SU-DHL-6 (cell line): ENCODE measurements at regions not wholly inside any gene's neighbourhood (a gene's known extent, or its start where the extent isn't known, plus 50 kb on each side); places are given as distances from the start of the nearest gene placed in this dataset.

Source experiments
- H2AFZ ChIP-seq: fragments of 200-600 bp; sonication (generic); 2 replicates; pipeline ENCODE4 v1.6.1; 2014; ENCODE audit warnings: low read depth, mild to moderate bottlenecking, moderate library complexity, mixed read lengths, antibody characterized with exemption, low read length; ENCODE audit not compliant: severe bottlenecking
- H3F3A ChIP-seq: fragments of 200-600 bp; shearing (Covaris generic); 2 replicates; pipeline ENCODE4 v1.6.0; 2016; ENCODE audit warnings: antibody characterized with exemption, mild to moderate bottlenecking; ENCODE audit not compliant: insufficient read depth
- H3K27ac ChIP-seq: fragments of 200-600 bp; sonication (generic); 2 replicates; pipeline ENCODE4 v1.5.1; 2016; ENCODE audit warnings: low read depth, mild to moderate bottlenecking, low read length, moderate library complexity, mixed read lengths
- H3K27me3 ChIP-seq: fragments of 200-600 bp; sonication (generic), shearing (Covaris generic); 2 replicates; pipeline ENCODE4 v1.6.0; 2014; ENCODE audit warnings: mild to moderate bottlenecking, low read length
- H3K36me3 ChIP-seq: fragments of 200-600 bp; sonication (generic); 2 replicates; pipeline ENCODE4 v1.6.1; 2014; ENCODE audit warnings: mild to moderate bottlenecking, low read length, mixed read lengths
- H3K4me2 ChIP-seq: fragments of 300-600, 200-600 bp; shearing (Covaris generic), sonication (generic); 2 replicates; pipeline ENCODE4 v1.6.0; 2014; ENCODE audit warnings: low read length, low read depth, mild to moderate bottlenecking; ENCODE audit not compliant: poor library complexity, severe bottlenecking
- H3K4me3 ChIP-seq: fragments of 200-600 bp; sonication (generic); 2 replicates; pipeline ENCODE4 v1.5.1; 2014; ENCODE audit warnings: antibody characterized with exemption, low read length, mild to moderate bottlenecking, mixed read lengths; ENCODE audit not compliant: insufficient read depth, poor library complexity, severe bottlenecking
- H3K79me2 ChIP-seq: fragments of 200-600 bp; sonication (generic); 2 replicates; pipeline ENCODE4 v1.6.1; 2014; ENCODE audit warnings: mild to moderate bottlenecking, low read length, moderate library complexity; ENCODE audit not compliant: insufficient read depth
- H3K9ac ChIP-seq: fragments of 200-600 bp; sonication (generic); 2 replicates; pipeline ENCODE4 v1.7.0; 2014; ENCODE audit warnings: mild to moderate bottlenecking, low read length
- H3K9me2 ChIP-seq: fragments of 200-600 bp; sonication (generic); replicated peaks from 2 replicates; pipeline ENCODE4 v1.6.1; 2014; ENCODE audit warnings: low read length; ENCODE audit not compliant: insufficient read depth
- H3K9me3 ChIP-seq: fragments of 200-600 bp; sonication (generic); 2 replicates; pipeline ENCODE4 v1.6.1; 2014; ENCODE audit warnings: low read length, mixed read lengths; ENCODE audit not compliant: insufficient read depth
- H4K20me1 ChIP-seq: fragments of 200-600 bp; sonication (generic); 2 replicates; pipeline ENCODE4 v1.6.1; 2014; ENCODE audit warnings: low read depth, mild to moderate bottlenecking, antibody characterized with exemption, low read length, moderate library complexity, mixed read lengths
- EZH2phosphoT487 ChIP-seq: fragments of 200-600 bp; sonication (generic), shearing (Covaris generic); conservative IDR thresholded peaks from 2 replicates; pipeline ENCODE4 v1.6.1; 2018; ENCODE audit warnings: mild to moderate bottlenecking, antibody characterized with exemption, low read length, moderate library complexity, mixed read lengths
- TF ChIP-seq, protein P1 (sequence below): fragments of 200-600 bp; sonication (generic); IDR thresholded peaks from one replicate; pipeline ENCODE4 v1.5.1; 2017; ENCODE audit warnings: antibody characterized with exemption, mild to moderate bottlenecking, low read length, moderate library complexity; ENCODE audit not compliant: insufficient read depth, poor library complexity, severe bottlenecking

DNA sequence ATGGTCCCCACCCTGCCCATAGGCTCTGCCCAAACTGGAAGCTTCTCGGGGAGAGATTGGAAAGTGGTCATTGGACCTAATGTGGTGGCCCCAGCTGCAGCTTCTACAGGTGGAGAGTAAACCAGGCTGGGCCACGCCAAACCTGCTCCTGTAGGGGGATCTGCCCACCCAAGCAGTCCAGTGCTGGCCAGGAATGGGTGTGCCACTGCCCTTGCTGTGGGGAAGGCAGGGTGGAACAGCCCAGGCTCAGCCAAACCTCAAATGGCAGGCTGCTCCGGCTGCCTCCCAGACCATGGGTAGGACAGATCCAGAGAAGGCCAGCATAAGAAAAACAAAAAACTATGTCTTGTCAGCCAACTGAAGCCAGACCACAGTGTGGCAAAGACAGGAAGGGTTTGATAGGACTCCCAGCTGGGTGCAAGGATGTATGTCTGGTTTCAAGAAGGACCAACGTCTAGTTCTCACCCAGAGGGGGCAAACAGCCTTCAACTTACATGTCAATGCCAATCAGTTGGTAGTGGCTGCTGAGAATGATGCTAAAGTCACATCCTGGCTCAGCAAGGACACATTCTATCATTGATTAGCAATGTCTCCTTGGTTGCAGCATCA is 267.3 kb downstream of the UACA start:
- H2AFZ ChIP-seq: no peak overlapping the region
- no peak overlapping the region for H3K4me2 ChIP-seq

DNA sequence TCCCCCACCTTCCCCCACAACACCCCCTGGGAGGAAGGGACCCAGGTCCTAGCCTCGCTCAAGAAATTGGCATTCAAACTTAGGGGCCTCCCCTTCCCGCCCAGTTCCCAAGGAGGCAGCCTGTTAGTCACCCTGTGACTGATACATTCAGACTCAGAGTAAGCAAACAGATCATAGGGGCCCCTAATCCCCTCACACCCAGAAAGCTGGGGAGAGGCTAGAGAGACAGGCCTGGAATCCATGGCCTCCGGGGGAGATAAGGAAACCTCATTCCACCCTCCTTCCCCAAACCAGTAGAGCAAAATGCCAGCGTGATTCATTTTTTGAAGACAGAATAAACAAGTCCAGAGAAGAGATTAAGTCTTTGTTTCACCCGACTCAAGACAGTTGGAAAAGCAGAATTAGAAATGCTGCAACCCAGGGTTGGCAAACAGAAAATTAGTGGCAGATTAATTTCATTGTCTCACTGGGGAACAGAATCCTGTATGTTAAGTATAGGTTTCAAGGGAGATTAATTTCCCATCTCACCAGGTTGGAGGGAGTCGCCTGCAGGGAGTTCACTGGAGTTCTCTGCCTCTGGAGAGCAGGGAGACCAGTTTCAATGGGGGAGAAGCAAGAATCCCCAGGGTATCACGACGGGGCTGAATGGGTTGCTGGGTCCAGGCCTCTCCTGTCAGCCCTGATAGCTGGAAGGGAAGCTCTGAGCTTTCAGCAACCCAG is 268.3 kb downstream of the UACA start:
- H3K4me3 ChIP-seq: no peak overlapping the region
- no peaks in the 10 kb centered on the region for H3F3A ChIP-seq
- no peaks in the 10 kb centered on the region for H3K9me2 ChIP-seq
- no peaks in the 10 kb centered on the region for H3K79me2 ChIP-seq
- no peak overlapping the region for H3K9ac ChIP-seq
- no peak overlapping the region for H2AFZ ChIP-seq
- H4K20me1 ChIP-seq: no peaks in the 10 kb centered on the region
- H3K9me3 ChIP-seq: no peaks in the 10 kb centered on the region
- no peak overlapping the region for H3K4me2 ChIP-seq
- H3K36me3 ChIP-seq: no peaks in the 10 kb centered on the region
- no peaks in the 10 kb centered on the region for H3K27me3 ChIP-seq
- H3K27ac ChIP-seq: no peak overlapping the region
- TF ChIP-seq, protein P1, sequence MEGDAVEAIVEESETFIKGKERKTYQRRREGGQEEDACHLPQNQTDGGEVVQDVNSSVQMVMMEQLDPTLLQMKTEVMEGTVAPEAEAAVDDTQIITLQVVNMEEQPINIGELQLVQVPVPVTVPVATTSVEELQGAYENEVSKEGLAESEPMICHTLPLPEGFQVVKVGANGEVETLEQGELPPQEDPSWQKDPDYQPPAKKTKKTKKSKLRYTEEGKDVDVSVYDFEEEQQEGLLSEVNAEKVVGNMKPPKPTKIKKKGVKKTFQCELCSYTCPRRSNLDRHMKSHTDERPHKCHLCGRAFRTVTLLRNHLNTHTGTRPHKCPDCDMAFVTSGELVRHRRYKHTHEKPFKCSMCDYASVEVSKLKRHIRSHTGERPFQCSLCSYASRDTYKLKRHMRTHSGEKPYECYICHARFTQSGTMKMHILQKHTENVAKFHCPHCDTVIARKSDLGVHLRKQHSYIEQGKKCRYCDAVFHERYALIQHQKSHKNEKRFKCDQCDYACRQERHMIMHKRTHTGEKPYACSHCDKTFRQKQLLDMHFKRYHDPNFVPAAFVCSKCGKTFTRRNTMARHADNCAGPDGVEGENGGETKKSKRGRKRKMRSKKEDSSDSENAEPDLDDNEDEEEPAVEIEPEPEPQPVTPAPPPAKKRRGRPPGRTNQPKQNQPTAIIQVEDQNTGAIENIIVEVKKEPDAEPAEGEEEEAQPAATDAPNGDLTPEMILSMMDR: no peak
- TF ChIP-seq EZH2phosphoT487: no peak

More for the DNA sequence above, 267.3 kb downstream of the UACA start:
- H4K20me1 ChIP-seq: no peaks in the 10 kb centered on the region
- no peaks in the 10 kb centered on the region for H3F3A ChIP-seq
- TF ChIP-seq EZH2phosphoT487: no peak
- TF ChIP-seq, protein P1: no peak
- H3K4me3 ChIP-seq: no peak overlapping the region
- H3K9ac ChIP-seq: no peak overlapping the region
- H3K9me3 ChIP-seq: no peaks in the 10 kb centered on the region
- H3K36me3 ChIP-seq: no peaks in the 10 kb centered on the region
- no peaks in the 10 kb centered on the region for H3K9me2 ChIP-seq
- no peak overlapping the region for H3K27ac ChIP-seq
- H3K27me3 ChIP-seq: no peaks in the 10 kb centered on the region
- H3K79me2 ChIP-seq: no peaks in the 10 kb centered on the region

DNA sequence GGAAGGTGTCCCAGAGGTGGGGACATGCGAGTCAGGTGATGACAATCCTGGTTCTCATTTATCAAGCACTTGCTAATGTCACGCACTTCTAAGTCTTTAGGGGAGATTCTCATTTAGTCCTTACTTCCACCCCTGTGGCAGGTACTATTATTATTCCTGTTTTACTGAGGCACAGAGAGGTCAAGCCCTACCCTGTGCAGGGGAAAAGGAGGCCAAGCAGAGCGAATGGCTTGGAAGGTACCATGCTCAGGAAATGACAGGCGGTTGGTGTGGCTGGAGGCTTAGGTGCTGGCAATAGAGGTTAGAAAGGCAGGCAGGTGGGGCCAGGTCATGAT is 268.9 kb downstream of the UACA start:
- no peaks in the 10 kb centered on the region for H3K9me2 ChIP-seq
- H3K9me3 ChIP-seq: no peaks in the 10 kb centered on the region
- TF ChIP-seq, protein P1: no peak
- no peak for TF ChIP-seq EZH2phosphoT487
- H3K27ac ChIP-seq: no peak overlapping the region
- H3F3A ChIP-seq: no peaks in the 10 kb centered on the region
- no peak overlapping the region for H3K4me2 ChIP-seq
- H3K36me3 ChIP-seq: no peaks in the 10 kb centered on the region
- H3K9ac ChIP-seq: no peak overlapping the region
- no peaks in the 10 kb centered on the region for H3K79me2 ChIP-seq
- no peaks in the 10 kb centered on the region for H4K20me1 ChIP-seq
- no peaks in the 10 kb centered on the region for H3K27me3 ChIP-seq
- no peak overlapping the region for H2AFZ ChIP-seq
- H3K4me3 ChIP-seq: no peak overlapping the region
